Endothelial cell of umbilical vein (primary cell): ENCODE measurements at regions not wholly inside any gene's neighbourhood (a gene's known extent, or its start where the extent isn't known, plus 50 kb on each side); places are given as distances from the start of the nearest gene placed in this dataset.

Experiments
- BruUV-seq: library from RNA; stranded (reverse); fragments of 400-500 nt; replicated peaks from 2 replicates; lab custom pipeline; 2021; lab: Mats Ljungman, UMichigan
- CTCF ChIA-PET: fragments of 300-600, 350-600 bp; sonication (Branson Sonifier 250); formaldehyde crosslinking; loops from one replicate; lab custom pipeline; 2021; ENCODE audit warnings: antibody characterized with exemption, inconsistent platforms; lab: Charles Lee
- POLR2A ChIA-PET: fragments of 300-600, 350-600 bp; sonication (Branson Sonifier 250); formaldehyde crosslinking; loops from one replicate; lab custom pipeline; 2021; ENCODE audit warnings: antibody characterized with exemption, inconsistent platforms; lab: Charles Lee
- DNase-seq: peaks from one replicate; pipeline ENCODE4 v3.0.0-alpha.2; 2011; ENCODE audit warnings: low read depth, low spot score
- FAIRE-seq: peaks from 2 replicates; lab custom pipeline; 2011; peaks lifted over from hg19 to GRCh38; lab: Jason Lieb, UNC
- H2AFZ ChIP-seq: 2 replicates; pipeline ENCODE4 v1.6.0; 2012; ENCODE audit warnings: low read depth, low read length, control low read depth, inconsistent platforms
- H3K27ac ChIP-seq: 2 replicates; pipeline ENCODE4 v1.5.1; 2011; ENCODE audit warnings: low read depth, mild to moderate bottlenecking, control low read depth, low read length, moderate library complexity; ENCODE audit not compliant: insufficient read depth
- H3K27me3 ChIP-seq, 2 experiments: 2 replicates each; pipeline versions ENCODE4 v1.6.0 to v1.6.1; 2011; ENCODE audit warnings: low read length in 2 of 2, mixed read lengths in 1 of 2; ENCODE audit not compliant: control insufficient read depth in 2 of 2, insufficient read depth in 2 of 2
- H3K36me3 ChIP-seq, 2 experiments: 2 replicates in 1 of 2; 3 replicates in 1 of 2; pipeline ENCODE4 v1.5.1; 2011; ENCODE audit warnings: low read length in 2 of 2, mild to moderate bottlenecking in 1 of 2, moderate library complexity in 1 of 2; ENCODE audit not compliant: control insufficient read depth in 2 of 2, insufficient read depth in 2 of 2; ENCODE audit errors: extremely low read depth in 1 of 2
- H3K4me1 ChIP-seq: 3 replicates; pipeline ENCODE4 v1.5.1; 2011; ENCODE audit warnings: mild to moderate bottlenecking, low read length; ENCODE audit not compliant: control insufficient read depth, insufficient read depth; ENCODE audit errors: extremely low read depth
- H3K4me2 ChIP-seq: 2 replicates; pipeline ENCODE4 v1.6.1; 2011; ENCODE audit warnings: low read length, control low read depth, mixed read lengths; ENCODE audit not compliant: insufficient read depth
- H3K4me3 ChIP-seq, 3 experiments: fragments of 200-600 bp in 1 of 3; sonication (generic), shearing (Covaris generic) in 1 of 3; replicated peaks in 1 of 3; 2 replicates each; pipeline ENCODE4 v1.5.1; 2011 to 2016; ENCODE audit warnings: control low read depth in 3 of 3, low read length in 3 of 3, mild to moderate bottlenecking in 2 of 3, inconsistent platforms in 1 of 3, low read depth in 1 of 3, moderate library complexity in 1 of 3; ENCODE audit not compliant: insufficient read depth in 1 of 3
- H3K79me2 ChIP-seq: 2 replicates; pipeline ENCODE4 v1.6.0; 2012; ENCODE audit warnings: low read length, inconsistent platforms; ENCODE audit not compliant: control insufficient read depth, insufficient read depth
- H3K9ac ChIP-seq: replicated peaks from 2 replicates; pipeline ENCODE3; 2011; ENCODE audit warnings: low read length, control low read depth; ENCODE audit not compliant: insufficient read depth; ENCODE audit errors: extremely low read depth
- H3K9me1 ChIP-seq: replicated peaks from 3 replicates; pipeline ENCODE4 v1.6.0; 2011; ENCODE audit warnings: mild to moderate bottlenecking, low read length; ENCODE audit not compliant: control insufficient read depth, insufficient read depth; ENCODE audit errors: extremely low read depth
- H3K9me3 ChIP-seq: replicated peaks from 2 replicates; pipeline ENCODE4 v1.5.1; 2012; ENCODE audit warnings: low read length, inconsistent platforms; ENCODE audit not compliant: control insufficient read depth, insufficient read depth
- H4K20me1 ChIP-seq: replicated peaks from 2 replicates; pipeline ENCODE3; 2011; ENCODE audit warnings: mild to moderate bottlenecking, low read length; ENCODE audit not compliant: control insufficient read depth, insufficient read depth; ENCODE audit errors: extremely low read depth
- EZH2 ChIP-seq: IDR thresholded peaks from 2 replicates; pipeline ENCODE4 v1.6.1; 2012; ENCODE audit warnings: borderline replicate concordance, low read depth, mild to moderate bottlenecking, moderate library complexity, low read length, inconsistent platforms; ENCODE audit not compliant: severe bottlenecking
- FOS ChIP-seq: IDR thresholded peaks from 2 replicates; pipeline ENCODE4 v1.6.1; 2011; ENCODE audit warnings: mild to moderate bottlenecking, low read length, moderate library complexity, borderline replicate concordance; ENCODE audit not compliant: insufficient read depth
- GATA2 ChIP-seq: IDR thresholded peaks from 2 replicates; pipeline ENCODE4 v1.7.0; 2011; ENCODE audit warnings: low read depth, mild to moderate bottlenecking, moderate library complexity, mixed read lengths, low read length; ENCODE audit not compliant: insufficient read length, insufficient read depth
- JUN ChIP-seq: IDR thresholded peaks from 2 replicates; pipeline ENCODE4 v1.6.1; 2011; ENCODE audit warnings: borderline replicate concordance, low read depth; ENCODE audit not compliant: insufficient read length, insufficient read depth
- MAX ChIP-seq: IDR thresholded peaks from 2 replicates; pipeline ENCODE4 v1.6.1; 2011; ENCODE audit not compliant: insufficient read depth, insufficient read length
- MYC ChIP-seq: IDR thresholded peaks from one replicate; pipeline ENCODE4 v1.6.1; 2011; ENCODE audit warnings: mild to moderate bottlenecking, low read depth, low read length
- POLR2A ChIP-seq: IDR thresholded peaks from 2 replicates; pipeline ENCODE4 v1.6.1; 2012; ENCODE audit warnings: low read depth, mild to moderate bottlenecking, control low read depth, low read length
- POLR2AphosphoS5 ChIP-seq: IDR thresholded peaks from 2 replicates; pipeline ENCODE4 v1.6.1; 2012; ENCODE audit warnings: low read depth, mild to moderate bottlenecking, control low read depth, low read length, moderate library complexity; ENCODE audit not compliant: insufficient read depth
- dilution Hi-C: fragments of 300-500 bp; cut with MboI; formaldehyde crosslinking; loops from one replicate; pipeline ENCODE4 v1.15.0; 2019; ENCODE audit warnings: low sequenced_read_pairs; ENCODE audit not compliant: extremely low pct_ligation_motif_present
- intact Hi-C: fragments of 100-400 bp; cut with micrococcal nuclease; formaldehyde crosslinking; loops from one replicate; pipeline ENCODE4 v1.10.0; 2022
- TF ChIP-seq, protein P1 (sequence below), 2 donors: IDR thresholded peaks; 1 replicate in 1 of 2; 2 replicates in 1 of 2; pipeline ENCODE4 v1.5.1; 2011; ENCODE audit warnings: low read length in 2 of 2, mild to moderate bottlenecking in 2 of 2, moderate library complexity in 2 of 2, control low read depth in 1 of 2, inconsistent platforms in 1 of 2, low read depth in 1 of 2; ENCODE audit not compliant: insufficient read depth in 1 of 2; ENCODE audit errors: extremely low read depth in 1 of 2

DNA sequence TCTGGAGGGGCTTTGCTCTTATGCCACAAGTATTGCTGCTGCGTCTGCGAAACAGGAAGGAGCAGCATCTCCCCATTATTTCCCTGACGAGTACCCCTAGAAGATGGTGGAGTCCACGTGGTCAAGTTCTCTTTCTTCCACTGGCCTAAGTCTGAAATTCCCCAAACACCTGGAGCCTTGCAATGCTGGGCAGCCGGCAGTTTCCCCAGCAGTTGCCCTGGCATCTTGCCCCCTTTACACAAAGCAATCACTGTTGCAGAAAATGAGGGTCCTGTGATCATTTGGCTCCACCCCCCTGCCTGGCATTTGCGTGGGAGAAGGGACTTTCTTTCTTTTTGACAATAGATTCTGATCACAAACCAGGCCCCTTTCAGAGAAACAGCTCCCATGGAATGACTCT lies 56.9 kb downstream of the FOS start:
- Histone ChIP-seq H3K9me1 (no peaks in the 10 kb centered on the region), H3K4me1 (peaks cover under 1% of the 10 kb centered on the region), H3K36me3 (no peaks in the 10 kb centered on the region), H3K79me2 (no peaks in the 10 kb centered on the region), H3K9me3 (no peaks in the 10 kb centered on the region), H3K4me2 (no peak overlapping the region), H3K4me3 (no peak overlapping the region), H3K27me3 (peaks cover 0 to 2% of the 10 kb centered on the region in 2 experiments), H2AFZ (no peak overlapping the region), H3K9ac (no peak overlapping the region), H3K27ac (no peak overlapping the region), H4K20me1 (no peaks in the 10 kb centered on the region)
- no peak for FAIRE-seq
- ChIA-PET CTCF (no interaction called here), POLR2A (no interaction called here)
- BruUV-seq: no TSS peak
- dilution Hi-C loops (no loop called here), intact Hi-C loops (no loop called here)
- no peak for DNase-seq
- TF ChIP-seq FOS (no peak), GATA2 (no peak), POLR2AphosphoS5 (no peak), JUN (no peak), EZH2 (no peak), MAX (no peak), MYC (no peak), POLR2A (no peak)
- TF ChIP-seq, protein P1, sequence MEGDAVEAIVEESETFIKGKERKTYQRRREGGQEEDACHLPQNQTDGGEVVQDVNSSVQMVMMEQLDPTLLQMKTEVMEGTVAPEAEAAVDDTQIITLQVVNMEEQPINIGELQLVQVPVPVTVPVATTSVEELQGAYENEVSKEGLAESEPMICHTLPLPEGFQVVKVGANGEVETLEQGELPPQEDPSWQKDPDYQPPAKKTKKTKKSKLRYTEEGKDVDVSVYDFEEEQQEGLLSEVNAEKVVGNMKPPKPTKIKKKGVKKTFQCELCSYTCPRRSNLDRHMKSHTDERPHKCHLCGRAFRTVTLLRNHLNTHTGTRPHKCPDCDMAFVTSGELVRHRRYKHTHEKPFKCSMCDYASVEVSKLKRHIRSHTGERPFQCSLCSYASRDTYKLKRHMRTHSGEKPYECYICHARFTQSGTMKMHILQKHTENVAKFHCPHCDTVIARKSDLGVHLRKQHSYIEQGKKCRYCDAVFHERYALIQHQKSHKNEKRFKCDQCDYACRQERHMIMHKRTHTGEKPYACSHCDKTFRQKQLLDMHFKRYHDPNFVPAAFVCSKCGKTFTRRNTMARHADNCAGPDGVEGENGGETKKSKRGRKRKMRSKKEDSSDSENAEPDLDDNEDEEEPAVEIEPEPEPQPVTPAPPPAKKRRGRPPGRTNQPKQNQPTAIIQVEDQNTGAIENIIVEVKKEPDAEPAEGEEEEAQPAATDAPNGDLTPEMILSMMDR (IDR thresholded peaks at IDR 0.05; ENCODE audit: extremely low read depth in 1 of 2, insufficient read depth in 1 of 2, low read depth in 1 of 2, low read length in 2 of 2): no peak
